Esophagus (tissue), 2 donors: ENCODE measurements at regions not wholly inside any gene's neighbourhood (a gene's known extent, or its start where the extent isn't known, plus 50 kb on each side); places are given as distances from the start of the nearest gene placed in this dataset.

ENCODE experiments used
- H3K27ac ChIP-seq, 2 donors: one replicate each; pipeline ENCODE4 v1.5.1; 2013; ENCODE audit warnings: low read depth in 2 of 2, mild to moderate bottlenecking in 2 of 2, inconsistent platforms in 1 of 2, low read length in 1 of 2, moderate library complexity in 1 of 2
- H3K27me3 ChIP-seq, 2 donors: one replicate each; pipeline ENCODE4 v1.6.1; 2013; ENCODE audit warnings: low read length in 2 of 2, control low read depth in 1 of 2, mild to moderate bottlenecking in 1 of 2; ENCODE audit not compliant: insufficient read depth in 2 of 2, control insufficient read depth in 1 of 2
- H3K36me3 ChIP-seq, 2 donors: one replicate each; pipeline ENCODE4 v1.6.1; 2013; ENCODE audit warnings: low read length in 1 of 2; ENCODE audit not compliant: control insufficient read depth in 2 of 2, insufficient read depth in 2 of 2
- H3K4me1 ChIP-seq, 2 donors: one replicate each; pipeline ENCODE4 v1.6.1; 2013; ENCODE audit warnings: low read length in 1 of 2; ENCODE audit not compliant: control insufficient read depth in 2 of 2, insufficient read depth in 2 of 2
- H3K4me3 ChIP-seq, 2 donors: one replicate each; pipeline ENCODE4 v1.5.1; 2013; ENCODE audit warnings: low read length in 2 of 2, mild to moderate bottlenecking in 2 of 2, low read depth in 1 of 2, moderate library complexity in 1 of 2
- H3K9me3 ChIP-seq, 2 donors: one replicate each; pipeline ENCODE4 v1.6.1; 2013; ENCODE audit warnings: mild to moderate bottlenecking in 2 of 2, low read depth in 1 of 2, low read length in 1 of 2, moderate library complexity in 1 of 2; ENCODE audit not compliant: control insufficient read depth in 2 of 2, insufficient read depth in 1 of 2
- WGBS, 2 donors: extraction: QIAGEN DNeasy Blood & Tissue Kit; methylation state at CpG; one replicate each; pipeline ENCODE4 v1.1.7; 2013; 5-methylcytosine and 5-hydroxymethylcytosine counted together
- donor health status: healthy with polysubstance abuse.
- donor health status: Bipolar disorder and iron deficiency.

GRCh38 chr9:30476826-30477225 is 1907.6 kb upstream of the ACO1 start:
- no peaks in the 10 kb centered on the region for H3K9me3 ChIP-seq
- H3K27ac ChIP-seq: no peak overlapping the region
- H3K36me3 ChIP-seq: no peaks in the 10 kb centered on the region
- H3K27me3 ChIP-seq: no peaks in the 10 kb centered on the region
- no peaks in the 10 kb centered on the region for H3K4me1 ChIP-seq
- no peak overlapping the region for H3K4me3 ChIP-seq
- WGBS, 2 donors: 77 to 78% methylated on average over 4 of the region's 4 CpGs

DNA sequence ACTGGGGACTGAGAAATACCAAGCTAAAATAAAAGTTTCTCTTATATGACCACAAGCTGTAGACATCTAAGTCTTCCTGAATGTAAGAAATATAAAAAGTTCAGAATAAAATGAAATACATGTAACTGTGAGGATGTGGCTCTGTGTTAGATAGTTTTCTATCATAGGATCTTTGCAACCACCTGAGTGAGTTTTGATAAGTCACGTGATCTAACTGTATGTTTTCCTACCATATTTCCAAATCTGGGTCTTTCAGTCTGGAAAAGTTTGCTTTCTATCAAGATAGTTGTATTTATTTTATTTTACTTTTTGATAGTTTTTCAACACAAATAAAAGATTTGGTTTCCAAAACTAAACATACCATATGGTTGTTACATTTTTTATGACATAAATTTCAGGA is 1905.8 kb upstream of the ACO1 start:
- no peak overlapping the region for H3K4me3 ChIP-seq
- WGBS, 2 donors: 68 to 77% methylated on average over 1 of the region's 1 CpG
- no peaks in the 10 kb centered on the region for H3K4me1 ChIP-seq
- H3K9me3 ChIP-seq: no peaks in the 10 kb centered on the region
- H3K36me3 ChIP-seq: no peaks in the 10 kb centered on the region
- H3K27ac ChIP-seq: no peak overlapping the region
- H3K27me3 ChIP-seq: no peaks in the 10 kb centered on the region

DNA sequence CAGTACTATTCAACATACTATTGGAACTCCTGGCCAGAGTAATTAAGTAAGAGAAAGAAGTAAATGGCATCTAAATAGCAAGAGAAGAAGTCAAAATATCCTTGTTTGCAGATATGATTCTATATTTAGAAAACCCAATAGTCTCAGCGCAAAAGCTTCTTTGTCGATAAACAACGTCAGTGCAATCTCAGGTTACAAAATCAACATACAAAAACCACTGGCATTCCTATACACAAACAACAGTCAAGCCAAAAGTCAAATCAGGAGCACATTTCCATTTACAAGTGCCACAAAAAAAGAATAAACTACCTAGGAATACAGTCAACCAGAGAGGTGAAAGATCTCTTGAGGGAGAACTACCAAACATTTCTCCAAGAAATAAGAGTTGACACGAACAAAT is 1901.9 kb upstream of the ACO1 start:
- no peaks in the 10 kb centered on the region for H3K27me3 ChIP-seq
- H3K27ac ChIP-seq: no peak overlapping the region
- H3K4me3 ChIP-seq: no peak overlapping the region
- H3K4me1 ChIP-seq: no peaks in the 10 kb centered on the region
- no peaks in the 10 kb centered on the region for H3K9me3 ChIP-seq
- H3K36me3 ChIP-seq: no peaks in the 10 kb centered on the region
- WGBS, 2 donors: 81% methylated on average over 4 of the region's 4 CpGs

GRCh38 chr9:30484690-30485089 is 1899.8 kb upstream of the ACO1 start:
- 77 to 80% methylated on average over 2 of the region's 2 CpGs for WGBS, 2 donors
- H3K36me3 ChIP-seq: no peaks in the 10 kb centered on the region
- H3K4me1 ChIP-seq: no peaks in the 10 kb centered on the region
- no peak overlapping the region for H3K4me3 ChIP-seq
- no peak overlapping the region for H3K27ac ChIP-seq
- H3K27me3 ChIP-seq: no peaks in the 10 kb centered on the region
- H3K9me3 ChIP-seq: no peaks in the 10 kb centered on the region

GRCh38 chr9:30504502-30504905 is 1879.9 kb upstream of the ACO1 start:
- Histone ChIP-seq H3K4me1 (no peaks in the 10 kb centered on the region), H3K36me3 (no peaks in the 10 kb centered on the region), H3K9me3 (no peaks in the 10 kb centered on the region), H3K27ac (no peak overlapping the region), H3K27me3 (no peaks in the 10 kb centered on the region), H3K4me3 (no peak overlapping the region)
- 68 to 74% methylated on average over 1 of the region's 1 CpG for WGBS, 2 donors

DNA sequence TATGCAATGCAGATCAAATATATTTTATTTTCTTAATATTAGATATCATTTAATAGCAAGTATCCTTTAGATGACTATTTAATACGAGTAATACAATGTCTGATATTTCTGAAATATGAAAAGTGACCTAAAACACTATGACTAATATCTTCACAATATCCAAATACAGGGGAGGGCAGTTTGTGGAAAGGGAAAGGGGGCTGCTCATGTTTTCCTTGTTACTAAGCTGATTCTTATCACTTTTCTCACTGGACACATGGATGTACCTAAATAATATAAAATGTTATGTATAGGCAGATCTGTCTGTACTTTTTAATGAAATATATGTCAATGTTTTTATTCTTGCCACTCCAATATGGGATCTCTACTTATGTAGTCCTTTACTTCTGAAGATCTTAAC is 1879.1 kb upstream of the ACO1 start:
- Histone ChIP-seq H3K36me3 (no peaks in the 10 kb centered on the region), H3K4me3 (no peak overlapping the region), H3K27me3 (no peaks in the 10 kb centered on the region), H3K4me1 (no peaks in the 10 kb centered on the region), H3K27ac (no peak overlapping the region), H3K9me3 (no peaks in the 10 kb centered on the region)
- whole genome bisulfite sequencing, 2 donors: 58 to 66% methylated on average over 1 of the region's 1 CpG

DNA sequence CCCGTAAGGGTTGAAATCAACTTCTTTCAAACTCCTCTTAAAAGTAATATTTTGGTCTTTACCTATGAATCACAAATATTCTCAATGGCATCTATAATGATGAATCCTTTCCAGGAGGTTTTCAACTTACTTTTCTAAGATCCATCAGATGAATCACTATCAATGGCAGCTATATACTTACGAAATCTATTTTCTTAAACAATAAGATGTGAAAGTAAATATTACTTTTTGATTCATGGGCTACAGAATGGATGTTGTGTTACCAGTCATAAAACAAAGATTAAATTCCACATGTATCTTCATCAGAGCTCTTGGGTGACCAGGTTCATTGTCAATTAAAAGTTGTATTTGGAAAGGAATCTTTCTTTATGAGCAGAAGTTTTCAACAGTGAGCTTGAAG is 1877.7 kb upstream of the ACO1 start:
- WGBS, 2 donors: 75 to 78% methylated on average over 2 of the region's 2 CpGs
- no peaks in the 10 kb centered on the region for H3K27me3 ChIP-seq
- no peaks in the 10 kb centered on the region for H3K4me1 ChIP-seq
- no peaks in the 10 kb centered on the region for H3K36me3 ChIP-seq
- no peak overlapping the region for H3K4me3 ChIP-seq
- no peaks in the 10 kb centered on the region for H3K9me3 ChIP-seq
- H3K27ac ChIP-seq: no peak overlapping the region

DNA sequence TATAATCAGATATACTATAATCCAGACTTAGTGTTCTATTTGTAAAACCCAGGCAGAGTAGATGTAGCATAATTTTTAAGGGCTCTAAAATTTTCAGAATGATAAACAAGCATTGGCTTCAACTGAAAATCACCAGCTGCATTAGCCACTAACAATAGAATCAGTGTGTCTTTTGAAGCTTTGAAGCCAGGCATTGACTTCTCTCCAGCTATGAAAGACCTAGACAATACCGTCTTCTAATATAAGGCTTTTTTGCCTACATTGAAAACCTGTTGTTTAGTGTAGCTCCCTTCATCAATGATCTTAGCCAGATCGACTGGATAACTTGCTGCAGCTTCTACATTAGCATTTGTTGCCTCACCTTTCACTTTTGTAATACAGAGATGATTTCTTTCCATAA is 1877.3 kb upstream of the ACO1 start:
- no peaks in the 10 kb centered on the region for H3K36me3 ChIP-seq
- no peaks in the 10 kb centered on the region for H3K27me3 ChIP-seq
- H3K4me3 ChIP-seq: no peak overlapping the region
- no peak overlapping the region for H3K27ac ChIP-seq
- no peaks in the 10 kb centered on the region for H3K4me1 ChIP-seq
- 66 to 73% methylated on average over 2 of the region's 2 CpGs for WGBS, 2 donors
- H3K9me3 ChIP-seq: no peaks in the 10 kb centered on the region

- no peak overlapping the region for H3K4me3 ChIP-seq
- H3K4me1 ChIP-seq: no peaks in the 10 kb centered on the region
- no peaks in the 10 kb centered on the region for H3K36me3 ChIP-seq
- WGBS, 2 donors: 54 to 62% methylated on average over 2 of the region's 2 CpGs
- no peaks in the 10 kb centered on the region for H3K27me3 ChIP-seq
- peaks cover 0 to 6% of the 10 kb centered on the region in 2 donors for H3K9me3 ChIP-seq
- H3K27ac ChIP-seq: no peak overlapping the region
These were observed 1872.8 kb upstream of the ACO1 start for GRCh38 chr9:30511666-30512065.

GRCh38 chr9:30519166-30519565 is 1865.3 kb upstream of the ACO1 start:
- no peak overlapping the region for H3K4me3 ChIP-seq
- no peaks in the 10 kb centered on the region for H3K27me3 ChIP-seq
- H3K27ac ChIP-seq: no peak overlapping the region
- H3K36me3 ChIP-seq: no peaks in the 10 kb centered on the region
- 71 to 76% methylated on average over 1 of the region's 1 CpG for WGBS, 2 donors
- peaks cover 0 to 8% of the 10 kb centered on the region in 2 donors for H3K9me3 ChIP-seq
- H3K4me1 ChIP-seq: no peaks in the 10 kb centered on the region
